WTC11 (cell line): ENCODE measurements at regions not wholly inside any gene's neighbourhood (a gene's known extent, or its start where the extent isn't known, plus 50 kb on each side); places are given as distances from the start of the nearest gene placed in this dataset.

Experiments used
- CREB1 ChIP-seq: sonication (generic); formaldehyde crosslinking; IDR thresholded peaks from 2 replicates; pipeline ENCODE4 v1.8.0; 2023; ENCODE audit warnings: mild to moderate bottlenecking, missing genetic modification reagents
- CTCF ChIP-seq: fragments of 200-600 bp; IDR thresholded peaks from 2 replicates; pipeline ENCODE4 v1.8.0; 2022; ENCODE audit warnings: antibody characterized with exemption
- ETV6 ChIP-seq: sonication (generic); formaldehyde crosslinking; IDR thresholded peaks from 2 replicates; pipeline ENCODE4 v1.8.1; 2022; ENCODE audit warnings: mild to moderate bottlenecking, missing genetic modification reagents
- FOXJ3 ChIP-seq: sonication (generic); formaldehyde crosslinking; IDR thresholded peaks from 2 replicates; pipeline ENCODE4 v1.9.0; 2021; ENCODE audit warnings: missing genetic modification reagents, mild to moderate bottlenecking, borderline replicate concordance
- FOXK1 ChIP-seq: sonication (generic); formaldehyde crosslinking; IDR thresholded peaks from 2 replicates; pipeline ENCODE4 v1.8.0; 2022; ENCODE audit warnings: mild to moderate bottlenecking, moderate library complexity, missing genetic modification reagents
- SP1 ChIP-seq: sonication (generic); formaldehyde crosslinking; conservative IDR thresholded peaks from 2 replicates; pipeline ENCODE4 v1.8.1; 2022; ENCODE audit warnings: missing genetic modification reagents
- TCF7 ChIP-seq: sonication (generic); formaldehyde crosslinking; IDR thresholded peaks from 2 replicates; pipeline ENCODE4 v1.8.0; 2022; ENCODE audit warnings: mild to moderate bottlenecking, low read depth, missing genetic modification reagents, moderate library complexity
- TF ChIP-seq, protein P1 (sequence below): sonication (generic); formaldehyde crosslinking; IDR thresholded peaks from 2 replicates; pipeline ENCODE4 v1.8.1; 2022; ENCODE audit warnings: mild to moderate bottlenecking, moderate library complexity, missing genetic modification reagents
- TF ChIP-seq, protein P2 (sequence below): fragments of 250-450 bp; sonication (Bioruptor Pico); IDR thresholded peaks from 2 replicates; pipeline ENCODE4 v2.1.2; 2022; ENCODE audit warnings: mild to moderate bottlenecking, moderate library complexity
- TF ChIP-seq, protein P3 (sequence below): sonication (generic); formaldehyde crosslinking; IDR thresholded peaks from 2 replicates; pipeline ENCODE4 v1.8.0; 2022; ENCODE audit warnings: mild to moderate bottlenecking, missing genetic modification reagents
- TF ChIP-seq, protein P4 (sequence below): sonication (generic); formaldehyde crosslinking; IDR thresholded peaks from 2 replicates; pipeline ENCODE4 v1.8.0; 2022; ENCODE audit warnings: mild to moderate bottlenecking, missing genetic modification reagents
- TF ChIP-seq, protein P5 (sequence below): sonication (generic); formaldehyde crosslinking; IDR thresholded peaks from 2 replicates; pipeline ENCODE4 v1.8.1; 2022; ENCODE audit warnings: low read depth, mild to moderate bottlenecking, moderate library complexity, missing genetic modification reagents, borderline replicate concordance

- TF ChIP-seq CTCF: no peak
- TF ChIP-seq TCF7: no peak
- TF ChIP-seq, protein P1, sequence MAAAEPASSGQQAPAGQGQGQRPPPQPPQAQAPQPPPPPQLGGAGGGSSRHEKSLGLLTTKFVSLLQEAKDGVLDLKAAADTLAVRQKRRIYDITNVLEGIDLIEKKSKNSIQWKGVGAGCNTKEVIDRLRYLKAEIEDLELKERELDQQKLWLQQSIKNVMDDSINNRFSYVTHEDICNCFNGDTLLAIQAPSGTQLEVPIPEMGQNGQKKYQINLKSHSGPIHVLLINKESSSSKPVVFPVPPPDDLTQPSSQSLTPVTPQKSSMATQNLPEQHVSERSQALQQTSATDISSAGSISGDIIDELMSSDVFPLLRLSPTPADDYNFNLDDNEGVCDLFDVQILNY: no peak
- TF ChIP-seq FOXK1 (CRISPR knock-in tag): no peak
- no peak for TF ChIP-seq SP1
- no peak for TF ChIP-seq FOXJ3
- TF ChIP-seq, protein P2, sequence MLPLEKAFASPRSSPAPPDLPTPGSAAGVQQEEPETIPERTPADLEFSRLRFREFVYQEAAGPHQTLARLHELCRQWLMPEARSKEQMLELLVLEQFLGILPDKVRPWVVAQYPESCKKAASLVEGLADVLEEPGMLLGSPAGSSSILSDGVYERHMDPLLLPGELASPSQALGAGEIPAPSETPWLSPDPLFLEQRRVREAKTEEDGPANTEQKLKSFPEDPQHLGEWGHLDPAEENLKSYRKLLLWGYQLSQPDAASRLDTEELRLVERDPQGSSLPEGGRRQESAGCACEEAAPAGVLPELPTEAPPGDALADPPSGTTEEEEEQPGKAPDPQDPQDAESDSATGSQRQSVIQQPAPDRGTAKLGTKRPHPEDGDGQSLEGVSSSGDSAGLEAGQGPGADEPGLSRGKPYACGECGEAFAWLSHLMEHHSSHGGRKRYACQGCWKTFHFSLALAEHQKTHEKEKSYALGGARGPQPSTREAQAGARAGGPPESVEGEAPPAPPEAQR (CRISPR knock-in tag): no peak
- TF ChIP-seq, protein P3, sequence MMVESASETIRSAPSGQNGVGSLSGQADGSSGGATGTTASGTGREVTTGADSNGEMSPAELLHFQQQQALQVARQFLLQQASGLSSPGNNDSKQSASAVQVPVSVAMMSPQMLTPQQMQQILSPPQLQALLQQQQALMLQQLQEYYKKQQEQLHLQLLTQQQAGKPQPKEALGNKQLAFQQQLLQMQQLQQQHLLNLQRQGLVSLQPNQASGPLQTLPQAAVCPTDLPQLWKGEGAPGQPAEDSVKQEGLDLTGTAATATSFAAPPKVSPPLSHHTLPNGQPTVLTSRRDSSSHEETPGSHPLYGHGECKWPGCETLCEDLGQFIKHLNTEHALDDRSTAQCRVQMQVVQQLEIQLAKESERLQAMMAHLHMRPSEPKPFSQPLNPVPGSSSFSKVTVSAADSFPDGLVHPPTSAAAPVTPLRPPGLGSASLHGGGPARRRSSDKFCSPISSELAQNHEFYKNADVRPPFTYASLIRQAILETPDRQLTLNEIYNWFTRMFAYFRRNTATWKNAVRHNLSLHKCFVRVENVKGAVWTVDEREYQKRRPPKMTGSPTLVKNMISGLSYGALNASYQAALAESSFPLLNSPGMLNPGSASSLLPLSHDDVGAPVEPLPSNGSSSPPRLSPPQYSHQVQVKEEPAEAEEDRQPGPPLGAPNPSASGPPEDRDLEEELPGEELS (CRISPR knock-in tag): no peak
- no peak for TF ChIP-seq ETV6 (CRISPR knock-in tag)
- TF ChIP-seq, protein P4, sequence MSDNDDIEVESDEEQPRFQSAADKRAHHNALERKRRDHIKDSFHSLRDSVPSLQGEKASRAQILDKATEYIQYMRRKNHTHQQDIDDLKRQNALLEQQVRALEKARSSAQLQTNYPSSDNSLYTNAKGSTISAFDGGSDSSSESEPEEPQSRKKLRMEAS: no peak
- no peak for TF ChIP-seq CREB1 (CRISPR knock-in tag)
- TF ChIP-seq, protein P5, sequence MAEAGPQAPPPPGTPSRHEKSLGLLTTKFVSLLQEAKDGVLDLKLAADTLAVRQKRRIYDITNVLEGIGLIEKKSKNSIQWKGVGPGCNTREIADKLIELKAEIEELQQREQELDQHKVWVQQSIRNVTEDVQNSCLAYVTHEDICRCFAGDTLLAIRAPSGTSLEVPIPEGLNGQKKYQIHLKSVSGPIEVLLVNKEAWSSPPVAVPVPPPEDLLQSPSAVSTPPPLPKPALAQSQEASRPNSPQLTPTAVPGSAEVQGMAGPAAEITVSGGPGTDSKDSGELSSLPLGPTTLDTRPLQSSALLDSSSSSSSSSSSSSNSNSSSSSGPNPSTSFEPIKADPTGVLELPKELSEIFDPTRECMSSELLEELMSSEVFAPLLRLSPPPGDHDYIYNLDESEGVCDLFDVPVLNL: no peak
Observed at GRCh38 chr7:125481323-125481722, 551.7 kb upstream of the POT1 start.
